ENCODE measurements at regions not wholly inside any gene's neighbourhood (a gene's known extent, or its start where the extent isn't known, plus 50 kb on each side); places are given as distances from the start of the nearest gene placed in this dataset.
"Not testable (repeated sequence)": the region's sequence is repeated elsewhere in the genome, so short reads cannot be mapped to it uniquely, and the experiment has no call there.

- DNase-seq (ENCODE audit: low spot score), result no peak
These were observed 72.2 kb upstream of the ABLIM1 start for GRCh38 chr10:114730291-114730690.

GRCh38 chr10:114732931-114733330 is 74.9 kb upstream of the ABLIM1 start:
- no peak for DNase-seq (ENCODE audit: low spot score)

GRCh38 chr10:114735946-114736345 is 77.9 kb upstream of the ABLIM1 start:
- DNase-seq (ENCODE audit: low spot score), result no peak

DNA sequence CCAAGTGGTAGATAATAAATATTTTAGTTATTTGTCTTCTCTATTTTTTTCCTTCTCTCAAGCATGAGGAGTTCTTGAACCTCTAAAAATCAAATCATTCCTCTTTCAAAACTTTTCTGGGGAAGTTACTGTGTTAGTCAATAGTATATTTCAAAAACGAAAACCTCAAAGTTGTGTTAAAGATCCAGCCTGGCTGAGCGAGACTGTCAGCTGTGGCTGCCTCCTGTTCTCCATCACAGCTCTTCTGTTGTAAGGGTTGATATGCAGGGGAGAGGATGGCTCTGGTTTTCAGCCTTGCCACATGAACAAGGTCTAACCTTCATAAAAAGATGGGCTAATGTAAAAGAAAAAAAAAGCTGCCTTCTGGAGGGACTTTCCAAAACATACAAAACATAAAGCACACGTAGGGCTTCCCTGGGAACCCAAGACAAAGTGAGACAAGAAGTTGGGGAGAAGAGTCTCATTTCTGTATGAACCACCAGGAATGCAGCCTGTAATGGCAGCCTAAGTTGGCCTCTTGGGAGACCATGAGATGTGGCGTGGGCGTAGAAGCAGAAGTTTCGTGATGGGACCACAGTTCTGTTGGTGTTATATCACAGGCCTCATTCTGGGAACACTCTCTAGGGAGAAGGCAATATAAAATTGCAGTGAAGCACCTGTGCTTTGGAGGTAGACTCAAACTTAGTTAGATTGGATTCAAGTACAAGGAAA is 77.9 kb upstream of the FHIP2A start:
- no peak for DNase-seq (ENCODE audit: low spot score)

DNA sequence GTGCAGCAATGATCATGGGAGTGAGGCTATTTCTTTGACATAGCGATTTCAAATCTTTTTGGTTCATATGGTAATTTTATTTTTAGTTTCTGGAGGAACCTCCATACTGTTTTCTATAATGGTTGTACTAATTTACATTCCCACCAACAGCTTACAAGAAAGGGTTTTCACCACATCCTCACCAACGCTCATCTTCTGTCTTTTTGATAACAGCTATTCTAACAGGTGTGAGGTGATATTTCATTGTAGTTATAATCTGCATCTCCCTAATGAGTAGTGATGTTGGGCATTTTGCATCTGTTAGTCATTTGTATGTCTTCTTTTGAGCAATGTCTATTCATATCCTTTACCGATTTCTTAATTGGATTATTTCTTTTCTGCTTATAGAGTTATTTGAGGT is 75.0 kb upstream of the FHIP2A start:
- DNase-seq (ENCODE audit: low spot score), result no peak

DNA sequence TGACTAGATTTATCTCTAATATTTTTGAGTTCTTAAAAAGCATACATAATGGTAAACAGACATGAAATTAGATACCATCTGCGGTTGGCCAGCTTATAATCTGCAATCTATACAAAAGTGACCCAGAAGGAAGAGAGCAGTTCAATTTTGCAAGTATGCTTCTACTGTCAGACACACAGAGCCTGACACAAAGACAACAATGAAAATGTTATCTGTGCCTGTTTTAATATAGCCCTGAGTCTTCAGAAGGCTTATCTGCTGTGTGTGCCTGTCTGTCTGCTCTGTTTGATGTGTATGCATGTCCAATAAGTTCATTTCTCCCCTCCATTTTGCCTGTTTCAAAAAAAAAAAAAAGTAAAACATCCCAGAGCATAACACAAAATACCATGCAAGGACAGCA is 73.3 kb upstream of the FHIP2A start:
- DNase-seq (ENCODE audit: low spot score), result no peak

- DNase-seq (ENCODE audit: low spot score), result no peak
These were observed 72.6 kb upstream of the FHIP2A start for GRCh38 chr10:114749014-114749413.

- DNase-seq (ENCODE audit: low spot score), result no peak
These were observed 72.1 kb upstream of the FHIP2A start for GRCh38 chr10:114749510-114749909.

DNA sequence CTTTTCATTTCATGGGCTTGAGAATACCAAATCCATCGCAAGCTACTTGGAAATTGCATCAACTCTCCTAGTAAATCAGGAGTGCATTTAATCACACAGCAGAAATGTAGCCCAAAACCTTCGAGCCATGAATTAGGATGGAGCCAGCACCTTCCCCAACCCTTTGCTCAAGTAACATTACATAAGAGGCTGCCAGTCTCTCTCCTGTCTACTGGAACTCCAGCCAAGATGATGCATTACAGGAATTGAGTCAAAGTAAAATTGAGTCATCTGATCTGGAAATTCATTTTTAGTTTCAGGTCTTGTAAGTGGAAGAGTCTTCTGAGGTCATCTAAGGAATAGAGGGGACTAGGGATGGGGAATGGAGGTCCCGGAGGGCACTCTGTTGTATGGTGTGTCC is 69.7 kb upstream of the FHIP2A start:
- DNase-seq (ENCODE audit: low spot score), result no peak

DNA sequence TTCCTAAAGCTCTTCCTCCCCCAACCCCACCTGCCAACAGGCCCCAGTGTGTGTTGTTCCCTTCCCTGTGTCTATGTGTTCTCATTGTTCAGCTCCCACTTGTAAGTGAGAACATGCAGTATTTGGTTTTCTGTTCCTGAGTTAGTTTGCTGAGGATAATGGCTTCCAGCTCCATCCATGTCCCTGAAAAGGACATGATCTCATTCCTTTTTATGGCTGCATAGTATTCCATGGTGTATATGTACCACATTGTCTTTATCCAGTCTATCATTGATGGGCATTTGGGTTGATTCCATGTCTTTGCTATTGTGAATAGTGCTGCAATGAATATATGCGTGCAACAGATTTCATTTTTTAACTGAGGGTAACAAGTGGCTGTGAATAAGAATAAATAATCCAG is 69.0 kb upstream of the FHIP2A start:
- DNase-seq (ENCODE audit: low spot score), result not testable (repeated sequence)

- DNase-seq (ENCODE audit: low spot score), result no peak
These were observed 68.5 kb upstream of the FHIP2A start for GRCh38 chr10:114753126-114753525.

- DNase-seq (ENCODE audit: low spot score), result no peak
These were observed 66.9 kb upstream of the FHIP2A start for GRCh38 chr10:114754445-114755320.

DNA sequence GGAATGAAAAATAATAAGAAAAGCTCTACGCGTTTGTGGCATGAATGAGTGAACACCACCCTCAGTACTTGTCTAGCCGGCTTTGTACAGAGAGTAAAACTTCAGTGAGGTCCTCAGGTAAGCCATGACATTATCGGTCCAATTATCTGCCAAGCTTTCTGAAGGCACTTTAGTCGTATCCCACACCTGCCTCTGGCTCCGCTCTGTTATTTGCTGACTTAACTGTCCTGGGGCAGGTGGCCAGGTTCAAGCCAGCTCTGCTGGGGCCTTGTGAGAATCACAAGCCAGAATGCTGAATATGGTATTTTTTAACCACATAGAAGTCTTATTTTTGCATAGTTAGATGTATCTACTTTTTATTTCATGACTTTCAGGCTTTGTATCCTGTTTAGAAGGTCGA is 66.0 kb upstream of the FHIP2A start:
- no peak for DNase-seq (ENCODE audit: low spot score)

DNA sequence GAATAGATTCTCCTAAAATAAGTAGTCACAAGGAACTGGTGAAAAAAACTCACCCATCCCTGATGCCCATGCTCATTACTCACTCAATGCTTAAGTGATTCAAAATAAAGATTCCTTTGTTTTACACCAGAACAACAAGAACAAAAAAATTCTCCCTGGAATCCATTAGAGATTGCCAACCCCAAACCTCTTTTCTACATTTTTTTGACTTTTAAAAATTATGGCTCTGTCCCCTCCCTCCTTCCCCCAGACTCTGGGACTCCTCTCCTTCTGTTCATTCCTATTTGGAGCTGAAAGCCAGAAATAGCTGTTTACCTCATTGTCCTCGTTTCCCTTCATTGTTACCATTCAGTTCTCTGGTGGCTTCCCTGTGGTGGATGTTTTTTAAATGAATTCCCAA is 63.2 kb upstream of the FHIP2A start:
- no peak for DNase-seq (ENCODE audit: low spot score)

DNA sequence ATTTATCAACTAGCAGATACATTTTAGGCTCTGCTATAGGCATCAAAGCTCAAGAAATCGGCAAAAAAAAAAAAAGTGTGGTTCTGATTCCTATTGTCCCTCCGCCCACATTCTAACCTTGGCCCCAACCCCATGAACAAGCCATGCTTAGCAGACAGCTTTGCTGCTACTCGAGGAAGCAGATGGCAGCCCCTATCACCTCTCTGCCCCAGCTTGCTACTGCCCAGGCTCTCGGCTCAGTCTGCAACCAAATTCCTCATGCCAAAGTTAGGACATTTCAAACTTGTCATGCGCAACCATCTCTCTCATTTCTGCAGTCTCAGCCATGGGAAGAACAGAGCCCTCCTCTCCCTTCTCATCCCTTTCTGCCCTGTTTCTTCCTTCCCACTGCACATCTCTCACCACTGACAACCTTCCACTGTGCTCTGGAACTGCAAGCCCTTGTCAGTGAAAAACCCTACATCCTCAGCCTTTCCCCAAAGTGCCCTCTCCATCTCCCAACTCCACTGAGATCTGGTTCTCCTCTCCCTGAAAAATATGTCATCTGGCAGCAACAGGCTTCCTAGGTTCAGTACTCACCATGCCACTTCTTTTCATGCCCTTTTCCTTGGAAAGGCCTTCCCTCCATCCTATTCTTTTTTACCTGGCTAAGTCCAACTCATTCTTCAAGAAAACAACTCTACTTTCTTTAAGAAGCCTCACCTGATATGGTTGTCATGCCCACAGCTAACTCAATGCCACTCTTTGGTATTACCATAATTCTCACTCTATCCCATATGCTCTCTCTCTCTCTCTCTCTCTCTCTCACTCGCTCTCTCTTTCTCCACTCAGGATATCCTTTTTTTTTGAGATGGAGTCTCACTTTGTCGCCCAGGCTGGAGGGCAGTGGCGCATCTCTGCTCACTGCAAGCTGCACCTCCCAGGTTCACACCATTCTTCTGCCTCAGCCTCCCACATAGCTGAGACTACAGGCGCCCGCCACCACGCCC is 60.1 kb upstream of the FHIP2A start:
- DNase-seq (ENCODE audit: low spot score), result no peak

- DNase-seq (ENCODE audit: low spot score), result no peak
These were observed 58.8 kb upstream of the FHIP2A start for GRCh38 chr10:114762811-114763210.

GRCh38 chr10:114764656-114765055 is 56.9 kb upstream of the FHIP2A start:
- DNase-seq (ENCODE audit: low spot score), result no peak

- DNase-seq (ENCODE audit: low spot score), result no peak
These were observed 55.1 kb upstream of the FHIP2A start for GRCh38 chr10:114766470-114766869.

DNA sequence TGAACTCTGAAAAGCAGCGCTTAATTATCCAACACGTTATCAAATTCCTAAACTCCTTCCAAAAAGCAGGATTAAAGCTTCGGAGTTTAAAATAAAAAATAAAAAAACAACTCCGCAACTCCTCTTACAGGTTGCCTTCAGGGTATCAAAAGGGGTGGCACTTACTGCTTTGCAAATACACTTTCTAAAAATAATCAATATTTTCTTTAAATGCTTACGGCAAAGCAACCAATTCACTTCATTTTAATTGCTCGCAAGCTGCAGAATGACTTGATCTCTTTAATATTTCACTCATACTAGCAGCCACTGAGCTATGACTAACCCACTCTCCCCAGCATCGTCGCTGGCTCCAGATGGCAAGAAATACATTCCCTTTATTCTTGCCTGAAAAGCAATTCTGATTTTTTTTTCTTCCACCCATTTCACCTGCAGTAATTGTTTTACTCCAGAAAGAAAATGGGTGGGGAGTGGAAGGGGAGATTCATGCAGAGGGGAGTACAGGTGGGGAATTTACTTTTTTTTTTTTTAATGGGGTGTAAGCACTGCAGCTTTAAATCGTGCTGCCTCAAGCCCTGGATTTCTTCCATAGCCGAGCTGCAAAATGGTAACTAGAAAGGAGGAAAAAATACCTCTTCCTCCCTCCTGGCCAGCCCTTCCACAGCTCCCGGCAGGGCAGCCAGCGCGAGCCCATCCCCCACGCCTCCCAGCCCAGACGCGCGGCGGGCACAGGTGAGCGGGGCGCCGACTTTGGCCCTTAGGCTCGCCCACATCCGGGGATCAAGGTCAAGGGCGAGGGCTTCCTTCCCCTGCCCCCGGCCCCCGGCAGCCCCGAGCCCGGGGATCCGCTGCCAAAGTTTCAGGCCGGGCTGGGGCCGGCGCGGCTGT is 54.2 kb upstream of the FHIP2A start:
- DNase-seq (ENCODE audit: low spot score), result peak; percentile 69

- DNase-seq (ENCODE audit: low spot score), result no peak
These were observed 53.4 kb upstream of the FHIP2A start for GRCh38 chr10:114767986-114768821.

All from hepatic stellate cell (primary cell).